Esophagus (tissue), 2 donors: ENCODE measurements at regions not wholly inside any gene's neighbourhood (a gene's known extent, or its start where the extent isn't known, plus 50 kb on each side); places are given as distances from the start of the nearest gene placed in this dataset.

Experiments used
- H3K27ac ChIP-seq, 2 donors: one replicate each; pipeline ENCODE4 v1.5.1; 2013; ENCODE audit warnings: low read depth in 2 of 2, mild to moderate bottlenecking in 2 of 2, inconsistent platforms in 1 of 2, low read length in 1 of 2, moderate library complexity in 1 of 2
- H3K27me3 ChIP-seq, 2 donors: one replicate each; pipeline ENCODE4 v1.6.1; 2013; ENCODE audit warnings: low read length in 2 of 2, control low read depth in 1 of 2, mild to moderate bottlenecking in 1 of 2; ENCODE audit not compliant: insufficient read depth in 2 of 2, control insufficient read depth in 1 of 2
- H3K36me3 ChIP-seq, 2 donors: one replicate each; pipeline ENCODE4 v1.6.1; 2013; ENCODE audit warnings: low read length in 1 of 2; ENCODE audit not compliant: control insufficient read depth in 2 of 2, insufficient read depth in 2 of 2
- H3K4me1 ChIP-seq, 2 donors: one replicate each; pipeline ENCODE4 v1.6.1; 2013; ENCODE audit warnings: low read length in 1 of 2; ENCODE audit not compliant: control insufficient read depth in 2 of 2, insufficient read depth in 2 of 2
- H3K4me3 ChIP-seq, 2 donors: one replicate each; pipeline ENCODE4 v1.5.1; 2013; ENCODE audit warnings: low read length in 2 of 2, mild to moderate bottlenecking in 2 of 2, low read depth in 1 of 2, moderate library complexity in 1 of 2
- H3K9me3 ChIP-seq, 2 donors: one replicate each; pipeline ENCODE4 v1.6.1; 2013; ENCODE audit warnings: mild to moderate bottlenecking in 2 of 2, low read depth in 1 of 2, low read length in 1 of 2, moderate library complexity in 1 of 2; ENCODE audit not compliant: control insufficient read depth in 2 of 2, insufficient read depth in 1 of 2
- WGBS, 2 donors: extraction: QIAGEN DNeasy Blood & Tissue Kit; methylation state at CpG; one replicate each; pipeline ENCODE4 v1.1.7; 2013; 5-methylcytosine and 5-hydroxymethylcytosine counted together
- donor health status: healthy with polysubstance abuse.
- donor health status: Bipolar disorder and iron deficiency.

GRCh38 chr13:30129411-30129810 is 177.9 kb downstream of the KATNAL1 start:
- Histone ChIP-seq H3K27me3 (no peaks in the 10 kb centered on the region), H3K4me1 (peaks cover 0 to 7% of the 10 kb centered on the region in 2 donors), H3K36me3 (no peaks in the 10 kb centered on the region), H3K27ac (no peak overlapping the region), H3K4me3 (no peak overlapping the region), H3K9me3 (peaks cover 0 to 3% of the 10 kb centered on the region in 2 donors)
- 84 to 89% methylated on average over 2 of the region's 2 CpGs for WGBS, 2 donors

GRCh38 chr13:30128591-30128990 is 178.8 kb downstream of the KATNAL1 start:
- H3K9me3 ChIP-seq: peaks cover 0 to 3% of the 10 kb centered on the region in 2 donors
- no peaks in the 10 kb centered on the region for H3K36me3 ChIP-seq
- 78 to 84% methylated on average over 2 of the region's 2 CpGs for WGBS, 2 donors
- peaks cover 2 to 7% of the 10 kb centered on the region in 2 donors for H3K4me1 ChIP-seq
- H3K27me3 ChIP-seq: no peaks in the 10 kb centered on the region
- H3K4me3 ChIP-seq: no peak overlapping the region
- H3K27ac ChIP-seq: no peak overlapping the region

- H3K36me3 ChIP-seq: no peaks in the 10 kb centered on the region
- H3K4me3 ChIP-seq: no peak overlapping the region
- peaks cover 0 to 3% of the 10 kb centered on the region in 2 donors for H3K9me3 ChIP-seq
- 83 to 89% methylated on average over 1 of the region's 1 CpG for WGBS, 2 donors
- H3K27me3 ChIP-seq: no peaks in the 10 kb centered on the region
- H3K27ac ChIP-seq: no peak overlapping the region
- H3K4me1 ChIP-seq: peaks cover 2 to 7% of the 10 kb centered on the region in 2 donors
These were observed 179.3 kb downstream of the KATNAL1 start for GRCh38 chr13:30128095-30128494.

DNA sequence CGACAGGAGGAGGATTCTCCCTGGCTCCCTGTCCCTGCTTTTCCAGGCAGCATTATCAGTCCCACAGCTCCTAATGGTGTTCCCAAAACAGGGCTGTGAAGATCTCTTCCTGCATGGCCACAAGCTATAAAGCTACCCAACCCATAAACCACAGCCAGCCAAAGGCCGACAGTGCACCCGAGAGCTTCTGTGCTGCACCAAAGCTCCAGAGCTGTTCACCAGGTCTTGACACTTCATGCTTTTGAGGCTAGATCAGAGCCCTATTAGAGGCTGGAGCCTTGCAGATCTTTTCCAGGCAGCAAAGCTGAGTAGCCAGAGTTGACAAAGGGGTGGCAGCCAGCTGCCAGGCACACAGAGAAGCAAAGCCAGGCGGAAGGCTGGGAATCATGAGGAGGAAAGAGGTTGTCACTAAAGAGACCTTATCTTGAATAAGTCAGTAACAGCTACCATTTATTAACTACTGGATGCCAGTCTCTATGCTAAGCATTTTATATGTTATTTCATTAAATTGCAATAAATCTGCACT is 180.4 kb downstream of the KATNAL1 start:
- no peak overlapping the region for H3K27ac ChIP-seq
- H3K4me3 ChIP-seq: no peak overlapping the region
- H3K9me3 ChIP-seq: peaks cover 0 to 3% of the 10 kb centered on the region in 2 donors
- peaks cover 2% of the 10 kb centered on the region in 2 donors for H3K4me1 ChIP-seq
- no peaks in the 10 kb centered on the region for H3K27me3 ChIP-seq
- 86 to 90% methylated on average over 4 of the region's 4 CpGs for WGBS, 2 donors
- H3K36me3 ChIP-seq: no peaks in the 10 kb centered on the region

DNA sequence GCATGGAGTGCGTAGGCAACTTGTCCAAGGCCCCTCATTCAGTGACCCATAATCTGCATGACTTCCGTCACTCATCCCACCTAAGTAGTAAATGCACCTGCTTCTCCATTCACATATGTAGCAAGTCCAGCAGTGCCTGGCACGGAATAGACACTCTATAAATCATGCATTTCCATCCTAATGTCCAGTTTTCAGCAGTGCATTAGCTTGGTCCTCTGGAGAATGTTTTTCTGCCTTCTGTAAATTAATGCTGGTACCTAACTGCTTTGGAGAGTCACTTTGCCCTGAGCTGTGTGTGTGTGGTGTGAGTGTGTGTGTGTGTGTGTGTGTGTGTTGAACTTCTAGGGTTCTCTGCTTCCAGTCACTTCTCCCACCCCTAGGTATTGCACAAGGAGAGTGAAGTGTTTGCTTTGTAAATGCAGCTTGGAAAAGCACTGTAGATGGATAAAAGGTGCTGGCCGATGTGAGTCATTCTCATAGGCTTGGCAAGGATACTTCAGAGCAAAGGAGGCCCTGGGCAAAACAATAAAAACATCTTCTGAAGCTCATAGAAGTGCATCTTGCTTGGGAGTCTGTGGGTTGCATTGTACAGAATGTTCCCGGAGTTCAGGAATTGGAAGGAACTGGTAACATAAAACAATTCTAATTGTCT is 181.8 kb downstream of the KATNAL1 start:
- H3K4me1 ChIP-seq: peaks cover 2% of the 10 kb centered on the region in 2 donors
- H3K9me3 ChIP-seq: peaks cover 0 to 3% of the 10 kb centered on the region in 2 donors
- no peak overlapping the region for H3K27ac ChIP-seq
- no peaks in the 10 kb centered on the region for H3K36me3 ChIP-seq
- WGBS, 2 donors: 29 to 47% methylated on average over 5 of the region's 5 CpGs
- no peak overlapping the region for H3K4me3 ChIP-seq
- no peaks in the 10 kb centered on the region for H3K27me3 ChIP-seq

DNA sequence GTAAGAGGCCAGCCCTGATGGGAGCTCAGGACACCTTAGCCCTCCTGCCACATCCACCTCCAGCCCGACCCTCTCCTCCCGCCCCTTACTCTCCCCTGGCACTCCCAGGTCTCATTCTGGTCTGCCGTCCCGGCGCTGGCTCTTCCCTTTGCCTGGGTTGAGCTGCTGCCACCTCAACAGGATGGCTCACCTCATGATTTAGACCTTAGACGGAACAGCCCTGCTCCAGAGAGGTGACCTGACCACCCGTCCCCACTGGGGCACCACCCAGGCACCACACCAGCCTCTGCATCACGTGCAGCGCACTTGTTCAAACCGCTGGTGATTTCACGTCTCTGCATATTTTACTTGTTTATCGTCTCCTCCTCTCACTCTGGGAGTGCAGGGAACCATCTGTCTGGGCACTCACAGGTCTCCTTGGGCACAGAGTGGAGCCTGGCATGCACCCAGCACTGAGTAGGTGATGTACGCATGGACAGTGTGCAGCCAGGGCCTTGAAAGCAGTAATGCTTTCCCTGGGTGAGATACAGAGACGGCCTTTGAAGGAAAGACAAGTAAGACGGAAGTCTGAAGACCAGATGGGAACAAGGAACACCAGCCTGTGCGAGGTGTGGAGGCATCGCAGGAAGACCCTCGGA is 183.1 kb downstream of the KATNAL1 start:
- Histone ChIP-seq H3K4me3 (no peak overlapping the region), H3K27me3 (no peaks in the 10 kb centered on the region), H3K36me3 (no peaks in the 10 kb centered on the region), H3K4me1 (peaks cover 2% of the 10 kb centered on the region in 2 donors), H3K9me3 (peaks cover 0 to 3% of the 10 kb centered on the region in 2 donors), H3K27ac (no peak overlapping the region)
- 87 to 94% methylated on average over 18 of the region's 18 CpGs for WGBS, 2 donors

DNA sequence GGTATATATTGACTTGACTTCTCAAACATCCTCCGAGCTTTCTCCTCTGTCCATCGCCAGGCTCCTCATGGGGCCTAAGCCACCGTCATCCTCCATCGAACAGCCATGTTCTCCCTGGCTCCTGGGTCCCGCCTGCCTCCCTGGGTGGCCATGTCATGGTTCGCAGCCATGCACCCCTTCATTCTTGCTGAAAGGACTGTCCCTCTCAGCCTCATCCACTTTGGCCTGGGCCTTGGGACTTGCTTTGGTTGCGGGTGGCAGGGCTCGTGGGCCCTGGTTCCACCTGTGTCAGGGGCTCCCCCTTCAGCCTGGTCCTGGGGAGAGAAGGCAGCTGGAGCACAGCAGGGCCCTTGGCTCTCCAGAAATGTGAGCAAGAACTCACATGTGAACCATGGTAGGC is 183.8 kb downstream of the KATNAL1 start:
- Histone ChIP-seq H3K36me3 (no peaks in the 10 kb centered on the region), H3K9me3 (peaks cover 0 to 1% of the 10 kb centered on the region in 2 donors), H3K27me3 (no peaks in the 10 kb centered on the region), H3K4me3 (no peak overlapping the region), H3K27ac (no peak overlapping the region), H3K4me1 (peaks cover 2% of the 10 kb centered on the region in 2 donors)
- 95 to 97% methylated on average over 8 of the region's 8 CpGs for WGBS, 2 donors

GRCh38 chr13:30121666-30122065 is 185.7 kb downstream of the KATNAL1 start:
- peaks cover 2% of the 10 kb centered on the region in 2 donors for H3K4me1 ChIP-seq
- H3K36me3 ChIP-seq: no peaks in the 10 kb centered on the region
- H3K9me3 ChIP-seq: no peaks in the 10 kb centered on the region
- no peak overlapping the region for H3K27ac ChIP-seq
- H3K4me3 ChIP-seq: no peak overlapping the region
- no peaks in the 10 kb centered on the region for H3K27me3 ChIP-seq

DNA sequence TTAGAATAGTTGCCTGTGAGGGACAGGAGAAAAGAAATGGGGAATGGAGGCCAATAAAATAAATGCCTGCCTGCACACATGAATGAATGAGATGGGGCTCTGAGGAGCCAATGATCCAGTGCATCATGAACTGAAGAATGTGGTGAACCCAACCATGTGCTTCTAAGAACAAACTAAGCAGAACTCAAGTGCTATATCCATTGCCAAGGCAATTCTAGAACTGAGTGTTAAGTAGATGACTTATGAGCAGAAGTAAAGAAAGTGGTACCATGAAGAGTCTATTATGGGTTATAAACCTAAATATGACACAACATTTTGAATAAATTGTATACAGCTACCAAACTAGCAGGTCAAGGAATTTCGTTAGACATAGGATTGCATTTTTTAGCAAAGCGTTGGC is 186.1 kb downstream of the KATNAL1 start:
- Histone ChIP-seq H3K9me3 (no peaks in the 10 kb centered on the region), H3K4me1 (peaks cover 2% of the 10 kb centered on the region in 2 donors), H3K36me3 (no peaks in the 10 kb centered on the region), H3K27ac (no peak overlapping the region), H3K27me3 (no peaks in the 10 kb centered on the region), H3K4me3 (no peak overlapping the region)
- WGBS, 2 donors: 79 to 90% methylated on average over 2 of the region's 2 CpGs
